ENCODE measurements at regions not wholly inside any gene's neighbourhood (a gene's known extent, or its start where the extent isn't known, plus 50 kb on each side); places are given as distances from the start of the nearest gene placed in this dataset.

- no peak for TF ChIP-seq EZH2 (IDR thresholded peaks at IDR 0.05; ENCODE audit: borderline replicate concordance, low read depth, low read length, severe bottlenecking)
- TF ChIP-seq, protein P1, sequence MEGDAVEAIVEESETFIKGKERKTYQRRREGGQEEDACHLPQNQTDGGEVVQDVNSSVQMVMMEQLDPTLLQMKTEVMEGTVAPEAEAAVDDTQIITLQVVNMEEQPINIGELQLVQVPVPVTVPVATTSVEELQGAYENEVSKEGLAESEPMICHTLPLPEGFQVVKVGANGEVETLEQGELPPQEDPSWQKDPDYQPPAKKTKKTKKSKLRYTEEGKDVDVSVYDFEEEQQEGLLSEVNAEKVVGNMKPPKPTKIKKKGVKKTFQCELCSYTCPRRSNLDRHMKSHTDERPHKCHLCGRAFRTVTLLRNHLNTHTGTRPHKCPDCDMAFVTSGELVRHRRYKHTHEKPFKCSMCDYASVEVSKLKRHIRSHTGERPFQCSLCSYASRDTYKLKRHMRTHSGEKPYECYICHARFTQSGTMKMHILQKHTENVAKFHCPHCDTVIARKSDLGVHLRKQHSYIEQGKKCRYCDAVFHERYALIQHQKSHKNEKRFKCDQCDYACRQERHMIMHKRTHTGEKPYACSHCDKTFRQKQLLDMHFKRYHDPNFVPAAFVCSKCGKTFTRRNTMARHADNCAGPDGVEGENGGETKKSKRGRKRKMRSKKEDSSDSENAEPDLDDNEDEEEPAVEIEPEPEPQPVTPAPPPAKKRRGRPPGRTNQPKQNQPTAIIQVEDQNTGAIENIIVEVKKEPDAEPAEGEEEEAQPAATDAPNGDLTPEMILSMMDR (IDR thresholded peaks at IDR 0.05; ENCODE audit: extremely low read depth in 1 of 2, insufficient read depth in 1 of 2, low read depth in 1 of 2, low read length in 2 of 2) = no peak
Measured at GRCh38 chr13:63631006-63631405, 2215.4 kb upstream of the PCDH20 start.

All from endothelial cell of umbilical vein (primary cell).